ENCODE measurements at regions not wholly inside any gene's neighbourhood (a gene's known extent, or its start where the extent isn't known, plus 50 kb on each side); places are given as distances from the start of the nearest gene placed in this dataset.
"Not testable (repeated sequence)": the region's sequence is repeated elsewhere in the genome, so short reads cannot be mapped to it uniquely, and the experiment has no call there.

GRCh38 chr7:56213574-56213973, 97.4 kb upstream of the NUPR2 start:
- ChIA-PET POLR2A (no interaction called here), CTCF (no interaction called here)
- no peak for DNase-seq (ENCODE audit: low read depth, low spot score)
- no peak for TF ChIP-seq CTCF (IDR thresholded peaks at IDR 0.05; ENCODE audit: insufficient read depth, low read length, missing control alignments)
- no peak overlapping the region for H3K4me3 ChIP-seq (ENCODE audit: low read depth, low read length)

GRCh38 chr7:56206420-56206819, 90.2 kb upstream of the NUPR2 start:
- ChIA-PET POLR2A (no interaction called here), CTCF (no interaction called here)
- DNase-seq (ENCODE audit: low read depth, low spot score) = no peak
- TF ChIP-seq CTCF (IDR thresholded peaks at IDR 0.05; ENCODE audit: insufficient read depth, low read length, missing control alignments) = no peak
- no peak overlapping the region for H3K4me3 ChIP-seq (ENCODE audit: low read depth, low read length)

- TF ChIP-seq CTCF (IDR thresholded peaks at IDR 0.05; ENCODE audit: insufficient read depth, low read length, missing control alignments) = no peak
- CTCF ChIA-PET = no interaction called here
- DNase-seq (ENCODE audit: low read depth, low spot score) = peak; percentile 2
Measured at GRCh38 chr7:56199639-56200038, 83.4 kb upstream of the NUPR2 start.

GRCh38 chr7:56196195-56196594, 80.0 kb upstream of the NUPR2 start:
- POLR2A ChIA-PET; DNase-seq (ENCODE audit: low read depth, low spot score); H3K4me3 ChIP-seq (ENCODE audit: low read depth, low read length); CTCF ChIA-PET: not testable (repeated sequence)

More at GRCh38 chr7:56199639-56200038, 83.4 kb upstream of the NUPR2 start:
- POLR2A ChIA-PET = no interaction called here
- H3K4me3 ChIP-seq (ENCODE audit: low read depth, low read length) = no peak overlapping the region

- ChIA-PET POLR2A (no interaction called here), CTCF (no interaction called here)
- no peak overlapping the region for H3K4me3 ChIP-seq (ENCODE audit: low read depth, low read length)
- DNase-seq (ENCODE audit: low read depth, low spot score) = no peak
- no peak for TF ChIP-seq CTCF (IDR thresholded peaks at IDR 0.05; ENCODE audit: insufficient read depth, low read length, missing control alignments)
Measured at GRCh38 chr7:56188823-56189346, 72.7 kb upstream of the NUPR2 start.

GRCh38 chr7:56188376-56188775, 72.2 kb upstream of the NUPR2 start:
- POLR2A ChIA-PET = no interaction called here
- DNase-seq (ENCODE audit: low read depth, low spot score) = no peak
- CTCF ChIA-PET = no interaction called here
- TF ChIP-seq CTCF (IDR thresholded peaks at IDR 0.05; ENCODE audit: insufficient read depth, low read length, missing control alignments) = no peak
- H3K4me3 ChIP-seq (ENCODE audit: low read depth, low read length) = no peak overlapping the region

- ChIA-PET POLR2A (no interaction called here), CTCF (no interaction called here)
- TF ChIP-seq CTCF (IDR thresholded peaks at IDR 0.05; ENCODE audit: insufficient read depth, low read length, missing control alignments) = no peak
- no peak overlapping the region for H3K4me3 ChIP-seq (ENCODE audit: low read depth, low read length)
- DNase-seq (ENCODE audit: low read depth, low spot score) = no peak
Measured at GRCh38 chr7:56181010-56181409, 64.8 kb upstream of the NUPR2 start.
